ENCODE measurements at regions not wholly inside any gene's neighbourhood (a gene's known extent, or its start where the extent isn't known, plus 50 kb on each side); places are given as distances from the start of the nearest gene placed in this dataset.

- TF ChIP-seq POU6F1 (CRISPR knock-in tag; IDR thresholded peaks at IDR 0.05; ENCODE audit: borderline replicate concordance, low read depth) (no peak), TCF4 (CRISPR knock-in tag; IDR thresholded peaks at IDR 0.05; ENCODE audit: borderline replicate concordance) (no peak), ARNTL (CRISPR knock-in tag; IDR thresholded peaks at IDR 0.05; ENCODE audit: borderline replicate concordance, low read depth) (no peak), TOX (CRISPR knock-in tag; IDR thresholded peaks at IDR 0.05; ENCODE audit: borderline replicate concordance) (no peak), ZNF8 (CRISPR knock-in tag; IDR thresholded peaks at IDR 0.05) (no peak), ISL1 (CRISPR knock-in tag; IDR thresholded peaks at IDR 0.05) (no peak)
Measured at GRCh38 chr1:29392486-29393450, 156.4 kb downstream of the PTPRU start (continued).

GRCh38 chr1:29392036-29392435, 155.7 kb downstream of the PTPRU start:
- no peak for ATAC-seq
- TF ChIP-seq CSDC2 (CRISPR knock-in tag; IDR thresholded peaks at IDR 0.05), result no peak
- TF ChIP-seq ZNF8 (CRISPR knock-in tag; IDR thresholded peaks at IDR 0.05), result no peak
- no peak for TF ChIP-seq SNAI2 (CRISPR knock-in tag; IDR thresholded peaks at IDR 0.05)
- no peak for TF ChIP-seq POU6F1 (CRISPR knock-in tag; IDR thresholded peaks at IDR 0.05; ENCODE audit: borderline replicate concordance, low read depth)
- TF ChIP-seq ARNTL (CRISPR knock-in tag; IDR thresholded peaks at IDR 0.05; ENCODE audit: borderline replicate concordance, low read depth), result no peak
- no peak for TF ChIP-seq ZC3H10 (CRISPR knock-in tag; IDR thresholded peaks at IDR 0.05)
- TF ChIP-seq BACH2 (CRISPR knock-in tag; IDR thresholded peaks at IDR 0.05; ENCODE audit: borderline replicate concordance), result no peak
- TF ChIP-seq ISL1 (CRISPR knock-in tag; IDR thresholded peaks at IDR 0.05), result no peak
- no peak for TF ChIP-seq RARB (CRISPR knock-in tag; IDR thresholded peaks at IDR 0.05)
- TF ChIP-seq ZNF565 (CRISPR knock-in tag; conservative IDR thresholded peaks at IDR 0.05; ENCODE audit: low read depth), result no peak

- TF ChIP-seq ISL1 (CRISPR knock-in tag; IDR thresholded peaks at IDR 0.05) (no peak), CREB5 (CRISPR knock-in tag; IDR thresholded peaks at IDR 0.05; ENCODE audit: low read depth) (no peak), TCF4 (CRISPR knock-in tag; IDR thresholded peaks at IDR 0.05; ENCODE audit: borderline replicate concordance) (no peak)
- ATAC-seq, result no peak
Measured at GRCh38 chr1:29391362-29391880, 155.1 kb downstream of the PTPRU start.

- no peak for TF ChIP-seq ZNF8 (CRISPR knock-in tag; IDR thresholded peaks at IDR 0.05)
- TF ChIP-seq ZFP30 (CRISPR knock-in tag; IDR thresholded peaks at IDR 0.05), result no peak
- no peak for TF ChIP-seq PATZ1 (CRISPR knock-in tag; IDR thresholded peaks at IDR 0.05; ENCODE audit: borderline replicate concordance)
- no peak for TF ChIP-seq ZFP3 (CRISPR knock-in tag; IDR thresholded peaks at IDR 0.05)
- no peak for TF ChIP-seq TOX (CRISPR knock-in tag; IDR thresholded peaks at IDR 0.05; ENCODE audit: borderline replicate concordance)
- TF ChIP-seq CSRNP3 (CRISPR knock-in tag; IDR thresholded peaks at IDR 0.05), result no peak
- TF ChIP-seq RARB (CRISPR knock-in tag; IDR thresholded peaks at IDR 0.05), result no peak
- TF ChIP-seq GLIS3 (CRISPR knock-in tag; IDR thresholded peaks at IDR 0.05), result no peak
- no peak for TF ChIP-seq SNAI2 (CRISPR knock-in tag; IDR thresholded peaks at IDR 0.05)
- no peak for TF ChIP-seq PPARA (CRISPR knock-in tag; IDR thresholded peaks at IDR 0.05; ENCODE audit: borderline replicate concordance)
- TF ChIP-seq TCF4 (CRISPR knock-in tag; IDR thresholded peaks at IDR 0.05; ENCODE audit: borderline replicate concordance), result no peak
- ATAC-seq, result no peak
Measured at GRCh38 chr1:29390491-29391361, 154.4 kb downstream of the PTPRU start.
